ENCODE measurements at regions not wholly inside any gene's neighbourhood (a gene's known extent, or its start where the extent isn't known, plus 50 kb on each side); places are given as distances from the start of the nearest gene placed in this dataset.

GRCh38 chr5:106739127-106739526 lies 931.6 kb downstream of the EFNA5 start:
- no peak for DNase-seq (ENCODE audit: low spot score)
- no peak for TF ChIP-seq CTCF (IDR thresholded peaks at IDR 0.05; ENCODE audit: extremely low read depth, missing control alignments)

- DNase-seq (ENCODE audit: low spot score): no peak
- TF ChIP-seq CTCF (IDR thresholded peaks at IDR 0.05; ENCODE audit: extremely low read depth, missing control alignments): no peak
Observed at GRCh38 chr5:106737111-106737510, 933.6 kb downstream of the EFNA5 start.

- DNase-seq (ENCODE audit: low spot score): no peak
- TF ChIP-seq CTCF (IDR thresholded peaks at IDR 0.05; ENCODE audit: extremely low read depth, missing control alignments): no peak
Observed at GRCh38 chr5:106732624-106733023, 938.1 kb downstream of the EFNA5 start.

GRCh38 chr5:106730912-106731311 lies 939.8 kb downstream of the EFNA5 start:
- DNase-seq (ENCODE audit: low spot score): no peak
- no peak for TF ChIP-seq CTCF (IDR thresholded peaks at IDR 0.05; ENCODE audit: extremely low read depth, missing control alignments)

- no peak for TF ChIP-seq CTCF (IDR thresholded peaks at IDR 0.05; ENCODE audit: extremely low read depth, missing control alignments)
- no peak for DNase-seq (ENCODE audit: low spot score)
Observed at GRCh38 chr5:106730506-106730905, 940.2 kb downstream of the EFNA5 start.

- TF ChIP-seq CTCF (IDR thresholded peaks at IDR 0.05; ENCODE audit: extremely low read depth, missing control alignments): no peak
- no peak for DNase-seq (ENCODE audit: low spot score)
Observed at GRCh38 chr5:106728208-106728607, 942.5 kb downstream of the EFNA5 start.

GRCh38 chr5:106727071-106727470 lies 943.7 kb downstream of the EFNA5 start:
- TF ChIP-seq CTCF (IDR thresholded peaks at IDR 0.05; ENCODE audit: extremely low read depth, missing control alignments): no peak

More at GRCh38 chr5:106727071-106727470, 943.7 kb downstream of the EFNA5 start:
- no peak for DNase-seq (ENCODE audit: low spot score)
